Vagina (tissue), 2 donors: ENCODE measurements at regions not wholly inside any gene's neighbourhood (a gene's known extent, or its start where the extent isn't known, plus 50 kb on each side); places are given as distances from the start of the nearest gene placed in this dataset.
"Not testable (repeated sequence)": the region's sequence is repeated elsewhere in the genome, so short reads cannot be mapped to it uniquely, and the experiment has no call there.

Source experiments
- POLR2A ChIP-seq, 2 donors: fragments of 450-650 bp; IDR thresholded peaks; one replicate each; pipeline ENCODE4 v1.6.1; 2017; ENCODE audit warnings: antibody characterized with exemption in 2 of 2, mild to moderate bottlenecking in 2 of 2, moderate library complexity in 2 of 2
- POLR2AphosphoS5 ChIP-seq, 2 donors: sonication (generic); formaldehyde crosslinking; IDR thresholded peaks; one replicate each; pipeline ENCODE4 v1.9.0; 2017; ENCODE audit warnings: antibody characterized with exemption in 2 of 2, mild to moderate bottlenecking in 2 of 2, low read depth in 1 of 2; ENCODE audit not compliant: insufficient read depth in 1 of 2
- TF ChIP-seq, protein P1 (sequence below), 3 experiments: fragments of 450-650 bp in 2 of 3; fragments of 200-600 bp in 1 of 3; sonication (generic) in 1 of 3; IDR thresholded peaks; one replicate each; pipeline ENCODE4 v1.5.1; 2017 to 2019; ENCODE audit warnings: antibody characterized with exemption in 3 of 3, mild to moderate bottlenecking in 2 of 3, moderate library complexity in 2 of 3

DNA sequence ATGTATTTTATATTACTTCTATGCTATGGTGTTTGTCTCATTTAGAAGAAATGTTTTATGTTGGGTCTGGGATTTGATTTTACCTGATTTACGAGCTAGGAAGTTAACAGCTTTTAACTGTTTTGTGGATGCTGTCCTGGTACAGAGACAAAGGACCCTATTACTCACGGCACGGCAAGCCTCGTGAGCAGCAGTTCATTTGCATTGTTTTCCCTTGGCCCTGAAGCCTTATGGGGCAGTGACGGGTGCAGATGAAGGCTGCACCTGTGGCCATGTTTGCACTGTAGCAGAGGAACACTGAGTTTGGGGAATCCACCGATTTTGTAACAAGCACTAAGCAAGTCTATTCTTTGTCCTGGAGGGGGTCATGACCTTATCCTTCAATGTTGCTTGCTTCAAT, 291.9 kb upstream of the SPATA31A3 start:
- TF ChIP-seq, protein P1, sequence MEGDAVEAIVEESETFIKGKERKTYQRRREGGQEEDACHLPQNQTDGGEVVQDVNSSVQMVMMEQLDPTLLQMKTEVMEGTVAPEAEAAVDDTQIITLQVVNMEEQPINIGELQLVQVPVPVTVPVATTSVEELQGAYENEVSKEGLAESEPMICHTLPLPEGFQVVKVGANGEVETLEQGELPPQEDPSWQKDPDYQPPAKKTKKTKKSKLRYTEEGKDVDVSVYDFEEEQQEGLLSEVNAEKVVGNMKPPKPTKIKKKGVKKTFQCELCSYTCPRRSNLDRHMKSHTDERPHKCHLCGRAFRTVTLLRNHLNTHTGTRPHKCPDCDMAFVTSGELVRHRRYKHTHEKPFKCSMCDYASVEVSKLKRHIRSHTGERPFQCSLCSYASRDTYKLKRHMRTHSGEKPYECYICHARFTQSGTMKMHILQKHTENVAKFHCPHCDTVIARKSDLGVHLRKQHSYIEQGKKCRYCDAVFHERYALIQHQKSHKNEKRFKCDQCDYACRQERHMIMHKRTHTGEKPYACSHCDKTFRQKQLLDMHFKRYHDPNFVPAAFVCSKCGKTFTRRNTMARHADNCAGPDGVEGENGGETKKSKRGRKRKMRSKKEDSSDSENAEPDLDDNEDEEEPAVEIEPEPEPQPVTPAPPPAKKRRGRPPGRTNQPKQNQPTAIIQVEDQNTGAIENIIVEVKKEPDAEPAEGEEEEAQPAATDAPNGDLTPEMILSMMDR (IDR thresholded peaks at IDR 0.05) = not testable (repeated sequence)
- TF ChIP-seq POLR2AphosphoS5 (IDR thresholded peaks at IDR 0.05; ENCODE audit: insufficient read depth in 1 of 2, low read depth in 1 of 2); POLR2A (IDR thresholded peaks at IDR 0.05): not testable (repeated sequence)
